Breast epithelium (tissue), 4 donors: ENCODE measurements at regions not wholly inside any gene's neighbourhood (a gene's known extent, or its start where the extent isn't known, plus 50 kb on each side); places are given as distances from the start of the nearest gene placed in this dataset.

ENCODE experiments used
- DNase-seq, 2 donors: peaks; one replicate each; pipeline ENCODE4 v3.0.0-alpha.2; 2019; ENCODE audit warnings: low spot score in 2 of 2
- H3K27ac ChIP-seq, 2 donors: fragments of 200-600 bp; sonication (generic) in 1 of 2; one replicate each; pipeline ENCODE4 v1.5.1; 2016 to 2019; ENCODE audit warnings: mild to moderate bottlenecking in 1 of 2
- H3K27me3 ChIP-seq, 2 donors: fragments of 200-600 bp; sonication (generic) in 1 of 2; one replicate each; pipeline versions ENCODE4 v1.5.1 to v1.6.0; 2017 to 2019; ENCODE audit warnings: control low read depth in 1 of 2, mild to moderate bottlenecking in 1 of 2
- H3K36me3 ChIP-seq: fragments of 200-600 bp; one replicate; pipeline ENCODE4 v1.5.1; 2019
- H3K4me1 ChIP-seq, 2 donors: fragments of 200-600 bp; sonication (generic); one replicate each; pipeline ENCODE4 v1.5.1; 2016 to 2019; ENCODE audit warnings: control low read depth in 1 of 2
- H3K4me3 ChIP-seq, 3 donors: fragments of 200-600 bp; sonication (generic); 1 replicate in 2 of 3; 2 replicates in 1 of 3; pipeline ENCODE4 v1.5.1; 2016 to 2019; ENCODE audit warnings: mild to moderate bottlenecking in 3 of 3, moderate library complexity in 2 of 3
- H3K9me3 ChIP-seq, 2 donors: fragments of 200-600 bp; sonication (generic) in 1 of 2; one replicate each; pipeline ENCODE4 v1.5.1; 2016 to 2019; ENCODE audit warnings: control low read depth in 1 of 2
- POLR2A ChIP-seq: fragments of 450-650 bp; IDR thresholded peaks from one replicate; pipeline ENCODE4 v1.6.1; 2016; ENCODE audit warnings: antibody characterized with exemption, mild to moderate bottlenecking, moderate library complexity
- POLR2AphosphoS5 ChIP-seq, 3 donors: sonication (generic); formaldehyde crosslinking; IDR thresholded peaks; one replicate each; pipeline ENCODE4 v1.6.1; 2017; ENCODE audit warnings: antibody characterized with exemption in 3 of 3
- intact Hi-C: fragments of 100-400 bp; cut with DNase I; formaldehyde crosslinking; loops from one replicate; pipeline ENCODE4 v1.15.1; 2023; ENCODE audit warnings: low total_unique reads
- TF ChIP-seq, protein P1 (sequence below), 3 donors: fragments of 450-650 bp; IDR thresholded peaks; one replicate each; pipeline ENCODE4 v1.5.1; 2016 to 2017; ENCODE audit warnings: antibody characterized with exemption in 3 of 3, mild to moderate bottlenecking in 3 of 3, moderate library complexity in 3 of 3

DNA sequence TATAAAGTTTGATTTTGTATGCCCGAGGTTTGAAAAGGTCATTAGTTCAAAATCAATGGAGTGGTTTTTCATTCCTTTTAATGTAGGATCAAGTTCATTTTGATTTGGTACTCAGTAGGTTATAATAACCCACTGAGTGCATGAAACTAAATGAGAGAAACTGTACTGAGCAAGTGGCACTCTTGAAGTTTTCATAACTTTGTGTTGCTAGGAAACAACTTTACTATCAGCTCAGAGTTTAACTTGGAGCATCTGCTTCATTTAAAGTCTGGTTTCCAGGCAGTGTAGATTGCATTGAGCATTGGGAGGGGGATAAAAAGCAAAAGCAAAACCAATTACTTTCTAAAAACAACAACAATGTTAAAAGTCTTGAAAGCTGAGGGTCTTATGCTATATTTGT, 1361.6 kb upstream of the CHAC2 start:
- intact Hi-C loops: no loop called here
- TF ChIP-seq POLR2AphosphoS5 (IDR thresholded peaks at IDR 0.05): no peak
- TF ChIP-seq POLR2A: no peak
- TF ChIP-seq, protein P1, sequence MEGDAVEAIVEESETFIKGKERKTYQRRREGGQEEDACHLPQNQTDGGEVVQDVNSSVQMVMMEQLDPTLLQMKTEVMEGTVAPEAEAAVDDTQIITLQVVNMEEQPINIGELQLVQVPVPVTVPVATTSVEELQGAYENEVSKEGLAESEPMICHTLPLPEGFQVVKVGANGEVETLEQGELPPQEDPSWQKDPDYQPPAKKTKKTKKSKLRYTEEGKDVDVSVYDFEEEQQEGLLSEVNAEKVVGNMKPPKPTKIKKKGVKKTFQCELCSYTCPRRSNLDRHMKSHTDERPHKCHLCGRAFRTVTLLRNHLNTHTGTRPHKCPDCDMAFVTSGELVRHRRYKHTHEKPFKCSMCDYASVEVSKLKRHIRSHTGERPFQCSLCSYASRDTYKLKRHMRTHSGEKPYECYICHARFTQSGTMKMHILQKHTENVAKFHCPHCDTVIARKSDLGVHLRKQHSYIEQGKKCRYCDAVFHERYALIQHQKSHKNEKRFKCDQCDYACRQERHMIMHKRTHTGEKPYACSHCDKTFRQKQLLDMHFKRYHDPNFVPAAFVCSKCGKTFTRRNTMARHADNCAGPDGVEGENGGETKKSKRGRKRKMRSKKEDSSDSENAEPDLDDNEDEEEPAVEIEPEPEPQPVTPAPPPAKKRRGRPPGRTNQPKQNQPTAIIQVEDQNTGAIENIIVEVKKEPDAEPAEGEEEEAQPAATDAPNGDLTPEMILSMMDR (IDR thresholded peaks at IDR 0.05): no peak
- no peak for DNase-seq
- H3K36me3 ChIP-seq: no peaks in the 10 kb centered on the region
- no peak overlapping the region for H3K4me3 ChIP-seq
- no peaks in the 10 kb centered on the region for H3K9me3 ChIP-seq
- H3K27me3 ChIP-seq: no peaks in the 10 kb centered on the region
- no peak overlapping the region for H3K27ac ChIP-seq
- no peaks in the 10 kb centered on the region for H3K4me1 ChIP-seq

DNA sequence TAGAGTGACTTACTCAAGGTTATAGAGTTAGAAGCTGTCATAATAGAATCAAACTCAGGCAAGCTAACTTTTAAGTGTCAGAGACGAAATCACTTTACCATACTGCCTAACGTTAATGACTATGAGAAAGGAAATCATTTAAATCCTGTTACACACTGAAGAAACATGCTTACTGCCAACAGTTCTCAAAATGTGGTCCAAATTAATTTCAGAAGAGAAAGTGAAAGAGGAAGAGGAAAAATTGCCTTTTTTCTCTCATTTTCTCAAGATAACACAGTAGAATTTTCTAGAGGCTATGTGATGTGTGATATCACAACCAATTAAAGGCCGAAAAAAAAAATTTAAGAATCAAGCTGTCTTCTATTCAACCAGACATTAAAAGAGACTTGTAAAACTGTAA, 1362.7 kb upstream of the CHAC2 start:
- Histone ChIP-seq H3K4me3 (no peak overlapping the region), H3K9me3 (no peaks in the 10 kb centered on the region), H3K27me3 (no peaks in the 10 kb centered on the region), H3K36me3 (no peaks in the 10 kb centered on the region), H3K4me1 (no peaks in the 10 kb centered on the region), H3K27ac (no peak overlapping the region)
- no peak for DNase-seq
- intact Hi-C loops: no loop called here
- TF ChIP-seq POLR2A (no peak), POLR2AphosphoS5 (IDR thresholded peaks at IDR 0.05) (no peak)
- TF ChIP-seq, protein P1 (IDR thresholded peaks at IDR 0.05): no peak

DNA sequence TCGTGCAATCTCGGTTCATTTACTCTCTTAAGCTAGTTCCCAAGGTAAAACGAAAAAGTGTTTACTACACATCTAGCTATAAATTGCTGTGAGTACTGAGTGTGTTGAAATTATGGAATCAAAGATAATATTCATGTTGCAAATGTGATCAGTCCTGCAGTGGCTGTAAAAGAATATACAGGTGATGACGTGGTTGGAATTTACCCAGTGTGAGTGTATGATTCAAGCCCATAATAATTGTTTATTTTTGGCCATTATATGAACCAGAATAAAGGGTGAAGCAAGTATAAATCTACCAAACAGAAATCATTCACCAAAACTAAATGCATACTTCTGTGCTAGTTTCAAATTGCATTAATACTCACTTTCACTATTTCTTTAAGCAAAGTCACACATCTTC, 1363.6 kb upstream of the CHAC2 start:
- no peaks in the 10 kb centered on the region for H3K9me3 ChIP-seq
- TF ChIP-seq, protein P1 (IDR thresholded peaks at IDR 0.05): no peak
- no peak for TF ChIP-seq POLR2AphosphoS5 (IDR thresholded peaks at IDR 0.05)
- TF ChIP-seq POLR2A: no peak
- intact Hi-C loops: no loop called here
- H3K27ac ChIP-seq: no peak overlapping the region
- DNase-seq: no peak
- no peaks in the 10 kb centered on the region for H3K36me3 ChIP-seq
- H3K27me3 ChIP-seq: no peaks in the 10 kb centered on the region
- no peak overlapping the region for H3K4me3 ChIP-seq
- no peaks in the 10 kb centered on the region for H3K4me1 ChIP-seq

DNA sequence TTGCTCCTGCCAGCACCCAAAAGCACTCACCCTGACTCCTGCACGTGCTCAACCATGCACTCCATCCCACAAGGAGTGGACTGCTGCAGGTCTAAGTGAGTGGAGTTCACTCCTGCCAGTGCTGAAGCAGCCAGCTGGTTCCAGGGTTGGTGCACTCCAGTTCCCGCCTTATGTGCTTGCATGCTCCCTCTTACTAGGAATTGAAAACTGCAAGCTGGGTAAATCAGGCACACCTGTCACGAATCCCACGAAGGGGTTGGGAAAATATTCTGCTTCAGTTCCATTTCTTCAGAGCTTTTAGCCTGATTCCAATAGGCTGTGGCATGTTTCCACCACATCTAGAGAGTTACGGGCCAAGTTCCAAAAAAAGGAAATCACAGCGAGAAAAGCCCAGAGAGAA, 1365.5 kb upstream of the CHAC2 start:
- Histone ChIP-seq H3K9me3 (no peaks in the 10 kb centered on the region), H3K4me1 (no peaks in the 10 kb centered on the region), H3K36me3 (no peaks in the 10 kb centered on the region), H3K27ac (no peak overlapping the region), H3K4me3 (no peak overlapping the region), H3K27me3 (no peaks in the 10 kb centered on the region)
- TF ChIP-seq, protein P1 (IDR thresholded peaks at IDR 0.05): no peak
- TF ChIP-seq POLR2AphosphoS5 (IDR thresholded peaks at IDR 0.05): no peak
- no peak for TF ChIP-seq POLR2A
- no peak for DNase-seq
- intact Hi-C loops: no loop called here

- Histone ChIP-seq H3K4me3 (no peak overlapping the region), H3K4me1 (no peaks in the 10 kb centered on the region), H3K27ac (no peak overlapping the region), H3K36me3 (no peaks in the 10 kb centered on the region), H3K27me3 (no peaks in the 10 kb centered on the region), H3K9me3 (no peaks in the 10 kb centered on the region)
- DNase-seq: no peak
- TF ChIP-seq POLR2AphosphoS5 (IDR thresholded peaks at IDR 0.05) (no peak), POLR2A (no peak)
- TF ChIP-seq, protein P1 (IDR thresholded peaks at IDR 0.05): no peak
- intact Hi-C loops: no loop called here
Measured at GRCh38 chr2:52396836-52397235, 1364.9 kb upstream of the NRXN1 start.
